K562 (cell line): ENCODE measurements at regions not wholly inside any gene's neighbourhood (a gene's known extent, or its start where the extent isn't known, plus 50 kb on each side); places are given as distances from the start of the nearest gene placed in this dataset.

Experiments
- ATAC-seq: fragments of 200-7000 bp; cut with Tn5 transposase; 3 replicates; pipeline ENCODE4 v1.9.1; 2020; ENCODE audit warnings: moderate library complexity
- BruUV-seq: library from RNA; stranded (reverse); fragments of 400-500 nt; replicated peaks from 2 replicates; lab custom pipeline; 2021; lab: Mats Ljungman, UMichigan
- CTCF ChIA-PET: fragments of 300-600 bp; formaldehyde crosslinking; extraction: SDS; loops from one replicate; lab custom pipeline; 2021; ENCODE audit warnings: low intra/inter-chr PET ratio; lab: Yijun Ruan, JAX
- POLR2A ChIA-PET: fragments of 300-600, 350-650 bp; sonication (Branson Sonifier 250); formaldehyde crosslinking; extraction: SDS; loops from one replicate; lab custom pipeline; 2021; ENCODE audit warnings: antibody characterized with exemption, inconsistent platforms; lab: Yijun Ruan, JAX
- DNase-seq, 4 experiments: peaks; one replicate each; pipeline versions ENCODE4 v3.0.0 to v3.0.0-alpha.2; 2011 to 2018; ENCODE audit warnings: low spot score in 3 of 4, mixed read lengths in 3 of 4; ENCODE audit errors: extremely low read depth in 1 of 4
- FAIRE-seq: peaks from 2 replicates; lab custom pipeline; 2011; peaks lifted over from hg19 to GRCh38; lab: Jason Lieb, UNC
- H2AFZ ChIP-seq: 2 replicates; pipeline ENCODE4 v1.6.0; 2011; ENCODE audit warnings: low read depth, low read length, control low read depth, inconsistent platforms
- H3K27ac ChIP-seq: fragments of 200-600 bp; 3 replicates; pipeline ENCODE4 v1.8.0; 2011; ENCODE audit warnings: low read depth, mild to moderate bottlenecking, control low read depth, inconsistent platforms, low read length, moderate library complexity, mixed read lengths; ENCODE audit errors: extremely low read depth
- H3K27me3 ChIP-seq, 2 experiments: fragments of 300-600 bp in 1 of 2; 2 replicates in 1 of 2; 3 replicates in 1 of 2; pipeline versions ENCODE4 v1.6.0 to v1.8.0; 2011; ENCODE audit warnings: inconsistent platforms in 2 of 2, low read length in 2 of 2, mild to moderate bottlenecking in 1 of 2, mixed read lengths in 1 of 2, moderate library complexity in 1 of 2; ENCODE audit not compliant: control insufficient read depth in 2 of 2, insufficient read depth in 2 of 2
- H3K36me3 ChIP-seq: fragments of 300-600 bp; 3 replicates; pipeline ENCODE4 v1.8.0; 2011; ENCODE audit warnings: mild to moderate bottlenecking, low read length, inconsistent platforms; ENCODE audit not compliant: control insufficient read depth, insufficient read depth
- H3K4me1 ChIP-seq, 2 experiments: fragments of 200-600 bp in 1 of 2; replicated peaks in 1 of 2; 2 replicates in 1 of 2; 3 replicates in 1 of 2; pipeline versions ENCODE4 v1.5.1 to v1.8.0; 2011; ENCODE audit warnings: inconsistent platforms in 2 of 2, low read length in 2 of 2, mild to moderate bottlenecking in 1 of 2, mixed read lengths in 1 of 2, moderate library complexity in 1 of 2; ENCODE audit not compliant: control insufficient read depth in 2 of 2, insufficient read depth in 2 of 2
- H3K4me2 ChIP-seq: 2 replicates; pipeline ENCODE4 v1.6.1; 2011; ENCODE audit warnings: low read length, control low read depth, inconsistent platforms, mixed read lengths; ENCODE audit not compliant: insufficient read depth
- H3K4me3 ChIP-seq: fragments of 200-600 bp; sonication (generic), shearing (Covaris generic); 2 replicates; pipeline ENCODE4 v1.5.1; 2016; ENCODE audit warnings: control low read depth, inconsistent platforms
- H3K79me2 ChIP-seq: fragments of 200-600 bp; 3 replicates; pipeline ENCODE4 v1.8.0; 2011; ENCODE audit warnings: low read length, inconsistent platforms; ENCODE audit not compliant: control insufficient read depth, insufficient read depth
- H3K9ac ChIP-seq, 2 experiments: 2 replicates each; pipeline versions ENCODE4 v1.6.0 to v1.6.1; 2011; ENCODE audit warnings: low read depth in 2 of 2, low read length in 2 of 2, control low read depth in 1 of 2, inconsistent platforms in 1 of 2, mild to moderate bottlenecking in 1 of 2, mixed read lengths in 1 of 2; ENCODE audit not compliant: insufficient read depth in 1 of 2
- H3K9me1 ChIP-seq: one replicate; pipeline ENCODE4 v1.6.0; 2011; ENCODE audit warnings: inconsistent platforms, mild to moderate bottlenecking, low read length, moderate library complexity; ENCODE audit not compliant: control insufficient read depth, insufficient read depth
- H3K9me3 ChIP-seq: replicated peaks from 2 replicates; pipeline ENCODE4 v1.5.1; 2011; ENCODE audit warnings: low read depth, low read length, inconsistent platforms; ENCODE audit not compliant: control insufficient read depth, insufficient read depth
- H4K20me1 ChIP-seq: replicated peaks from 2 replicates; pipeline ENCODE4 v1.6.1; 2011; ENCODE audit warnings: low read length, inconsistent platforms, mixed read lengths; ENCODE audit not compliant: control insufficient read depth, insufficient read depth
- ARID2 ChIP-seq: fragments of 450-650 bp; IDR thresholded peaks from 2 replicates; pipeline ENCODE4 v1.6.1; 2017; ENCODE audit warnings: antibody characterized with exemption, mild to moderate bottlenecking
- BACH1 ChIP-seq: fragments of 200-800 bp; sonication (Bioruptor generic); IDR thresholded peaks from 2 replicates; pipeline ENCODE4 v1.6.1; 2016; ENCODE audit warnings: missing genetic modification characterization, missing compliant biosample characterization
- BRF1 ChIP-seq: IDR thresholded peaks from 3 replicates; pipeline ENCODE4 v1.6.1; 2011; ENCODE audit warnings: borderline replicate concordance, mild to moderate bottlenecking; ENCODE audit not compliant: insufficient read length; ENCODE audit errors: extremely low read depth
- CBX1 ChIP-seq: sonication (generic); IDR thresholded peaks from 2 replicates; pipeline ENCODE4 v1.6.1; 2016; ENCODE audit warnings: antibody characterized with exemption, low read depth, mild to moderate bottlenecking
- POU5F1 ChIP-seq: fragments of 150-350 bp; IDR thresholded peaks from 2 replicates; pipeline ENCODE4 v1.6.1; 2014; ENCODE audit warnings: borderline replicate concordance, low read length, low read depth, mild to moderate bottlenecking; ENCODE audit not compliant: partially characterized antibody
- SLC30A9 ChIP-seq: fragments of 250-450 bp; sonication (Bioruptor Pico); IDR thresholded peaks from 2 replicates; pipeline ENCODE4 v1.8.0; 2022; ENCODE audit warnings: mild to moderate bottlenecking, moderate library complexity
- SMARCA4 ChIP-seq: fragments of 450-650 bp; IDR thresholded peaks from 2 replicates; pipeline ENCODE4 v1.6.1; 2016
- THAP7 ChIP-seq: fragments of 250-450 bp; sonication (Bioruptor Pico); IDR thresholded peaks from 2 replicates; pipeline ENCODE4 v1.5.0; 2021
- ZC3H11A ChIP-seq: IDR thresholded peaks from 2 replicates; pipeline ENCODE4 v1.6.1; 2012; ENCODE audit warnings: low read depth, low read length, improper control_type of control experiment
- ZC3H4 ChIP-seq: sonication (generic); formaldehyde crosslinking; IDR thresholded peaks from 2 replicates; pipeline ENCODE4 v1.9.0; 2021; ENCODE audit warnings: missing genetic modification reagents, borderline replicate concordance
- ZNF165 ChIP-seq: fragments of 250-450 bp; sonication (Bioruptor Pico); IDR thresholded peaks from 2 replicates; pipeline ENCODE4 v1.4.0; 2020; ENCODE audit warnings: borderline replicate concordance
- WGBS: fragments of 100-300 bp; shearing (Covaris generic); methylation state at CpG from one replicate; pipeline ENCODE4 v1.1.6; 2016; ENCODE audit warnings: low coverage, mixed read lengths; ENCODE audit not compliant: insufficient coverage; ENCODE audit errors: missing lambda C conversion rate; 5-methylcytosine and 5-hydroxymethylcytosine counted together
- in situ Hi-C: fragments of 300-500 bp; cut with MboI; formaldehyde crosslinking; loops from 4 replicates; pipeline ENCODE4 v1.15.0; 2018; ENCODE audit warnings: inconsistent platforms, mixed read lengths
- intact Hi-C: fragments of 100-400 bp; cut with micrococcal nuclease; formaldehyde crosslinking; loops from 2 replicates; pipeline ENCODE4 v1.14.2; 2022
- TF ChIP-seq, protein P1 (sequence below): fragments of 450-650 bp; IDR thresholded peaks from 2 replicates; pipeline ENCODE4 v1.6.1; 2017; ENCODE audit warnings: antibody characterized with exemption, mild to moderate bottlenecking

DNA sequence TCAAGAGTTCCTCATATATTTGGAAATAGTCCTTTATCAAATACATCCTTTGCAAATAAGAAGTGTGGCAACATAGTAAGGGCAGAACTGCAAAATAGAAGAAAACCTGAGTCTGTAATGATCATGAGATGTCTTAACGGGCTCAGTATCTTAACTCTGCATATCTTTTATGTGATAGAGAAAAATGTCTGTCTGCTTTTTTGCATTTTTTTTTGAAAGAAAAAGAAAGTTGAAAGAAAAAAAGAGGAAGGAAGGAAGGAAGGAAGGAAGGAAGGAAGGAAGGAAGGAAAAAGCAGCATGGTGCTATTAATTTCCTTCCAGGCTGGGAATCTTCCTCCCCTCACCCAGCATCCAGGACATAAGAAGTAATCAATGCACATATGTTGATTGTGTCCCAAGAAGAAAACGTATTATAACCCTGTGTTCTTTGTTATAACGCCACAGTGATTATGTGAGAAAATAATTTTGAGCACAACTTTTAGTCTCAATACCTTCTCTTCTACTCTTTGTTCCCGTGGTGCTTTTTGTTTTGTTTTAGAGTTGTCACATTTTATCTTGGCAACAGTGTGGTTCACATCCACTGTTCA is 58.7 kb upstream of the PCSK2 start:
- 6% methylated on average over 4 of the region's 4 CpGs for WGBS
- H3K36me3 ChIP-seq = no peaks in the 10 kb centered on the region
- no peak for DNase-seq
- CTCF ChIA-PET = no interaction called here
- H4K20me1 ChIP-seq = no peaks in the 10 kb centered on the region
- POLR2A ChIA-PET = no interaction called here
- no peak overlapping the region for H3K4me3 ChIP-seq
- no peak overlapping the region for H3K27ac ChIP-seq
- no peaks in the 10 kb centered on the region for H3K4me1 ChIP-seq
- H3K9me1 ChIP-seq = no peaks in the 10 kb centered on the region
- H3K9me3 ChIP-seq = no peaks in the 10 kb centered on the region
- in situ Hi-C loops (no loop called here), intact Hi-C loops (no loop called here)
- FAIRE-seq = no peak
- ATAC-seq = no peak
- BruUV-seq = no TSS peak
- H3K9ac ChIP-seq = no peak overlapping the region
- H2AFZ ChIP-seq = no peak overlapping the region
- TF ChIP-seq ZC3H4 (CRISPR knock-in tag) = no peak
- no peak for TF ChIP-seq BRF1
- TF ChIP-seq ZC3H11A = no peak
- no peak for TF ChIP-seq CBX1
- no peak for TF ChIP-seq POU5F1
- no peak for TF ChIP-seq ARID2
- no peak overlapping the region for H3K4me2 ChIP-seq
- H3K27me3 ChIP-seq = no peaks in the 10 kb centered on the region
- H3K79me2 ChIP-seq = no peaks in the 10 kb centered on the region

DNA sequence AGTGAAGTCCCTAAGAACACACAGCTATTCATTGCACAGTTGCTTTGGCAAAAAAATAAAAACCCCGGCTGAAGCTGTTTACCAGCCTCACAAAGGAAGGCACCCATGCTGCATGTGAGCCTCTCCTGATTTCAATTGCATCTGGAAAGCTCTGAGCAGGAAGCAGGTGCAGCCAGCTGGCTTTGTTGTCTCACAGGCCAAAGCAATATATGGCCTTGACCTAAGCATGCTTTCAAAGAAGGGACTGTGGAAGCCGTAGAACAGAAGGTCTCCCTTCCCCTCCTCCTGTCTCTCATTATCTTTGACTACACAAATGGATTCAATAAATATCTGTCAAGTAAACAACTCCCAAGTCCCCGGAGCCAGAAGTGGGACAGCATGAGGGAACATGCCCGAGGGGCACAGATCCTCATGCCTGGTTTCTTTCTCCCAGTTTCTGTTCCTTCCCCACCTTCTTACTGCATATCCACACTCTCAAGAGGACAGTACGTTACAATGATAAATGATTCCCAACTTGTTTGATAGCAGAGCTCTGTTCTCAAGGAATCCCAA is 57.2 kb upstream of the PCSK2 start:
- CTCF ChIA-PET = no interaction called here
- Histone ChIP-seq H3K9me3 (no peaks in the 10 kb centered on the region), H3K36me3 (no peaks in the 10 kb centered on the region), H2AFZ (no peak overlapping the region), H4K20me1 (no peaks in the 10 kb centered on the region), H3K4me3 (no peak overlapping the region), H3K79me2 (no peaks in the 10 kb centered on the region), H3K4me2 (no peak overlapping the region), H3K9me1 (no peaks in the 10 kb centered on the region), H3K27me3 (no peaks in the 10 kb centered on the region), H3K9ac (no peak overlapping the region), H3K4me1 (no peaks in the 10 kb centered on the region), H3K27ac (no peak overlapping the region)
- intact Hi-C loops (no loop called here), in situ Hi-C loops (no loop called here)
- TF ChIP-seq ZNF165 (no peak), SMARCA4 (no peak), SLC30A9 (CRISPR knock-in tag) (no peak), THAP7 (CRISPR knock-in tag) (no peak), BACH1 (tag) (no peak)
- TF ChIP-seq, protein P1, sequence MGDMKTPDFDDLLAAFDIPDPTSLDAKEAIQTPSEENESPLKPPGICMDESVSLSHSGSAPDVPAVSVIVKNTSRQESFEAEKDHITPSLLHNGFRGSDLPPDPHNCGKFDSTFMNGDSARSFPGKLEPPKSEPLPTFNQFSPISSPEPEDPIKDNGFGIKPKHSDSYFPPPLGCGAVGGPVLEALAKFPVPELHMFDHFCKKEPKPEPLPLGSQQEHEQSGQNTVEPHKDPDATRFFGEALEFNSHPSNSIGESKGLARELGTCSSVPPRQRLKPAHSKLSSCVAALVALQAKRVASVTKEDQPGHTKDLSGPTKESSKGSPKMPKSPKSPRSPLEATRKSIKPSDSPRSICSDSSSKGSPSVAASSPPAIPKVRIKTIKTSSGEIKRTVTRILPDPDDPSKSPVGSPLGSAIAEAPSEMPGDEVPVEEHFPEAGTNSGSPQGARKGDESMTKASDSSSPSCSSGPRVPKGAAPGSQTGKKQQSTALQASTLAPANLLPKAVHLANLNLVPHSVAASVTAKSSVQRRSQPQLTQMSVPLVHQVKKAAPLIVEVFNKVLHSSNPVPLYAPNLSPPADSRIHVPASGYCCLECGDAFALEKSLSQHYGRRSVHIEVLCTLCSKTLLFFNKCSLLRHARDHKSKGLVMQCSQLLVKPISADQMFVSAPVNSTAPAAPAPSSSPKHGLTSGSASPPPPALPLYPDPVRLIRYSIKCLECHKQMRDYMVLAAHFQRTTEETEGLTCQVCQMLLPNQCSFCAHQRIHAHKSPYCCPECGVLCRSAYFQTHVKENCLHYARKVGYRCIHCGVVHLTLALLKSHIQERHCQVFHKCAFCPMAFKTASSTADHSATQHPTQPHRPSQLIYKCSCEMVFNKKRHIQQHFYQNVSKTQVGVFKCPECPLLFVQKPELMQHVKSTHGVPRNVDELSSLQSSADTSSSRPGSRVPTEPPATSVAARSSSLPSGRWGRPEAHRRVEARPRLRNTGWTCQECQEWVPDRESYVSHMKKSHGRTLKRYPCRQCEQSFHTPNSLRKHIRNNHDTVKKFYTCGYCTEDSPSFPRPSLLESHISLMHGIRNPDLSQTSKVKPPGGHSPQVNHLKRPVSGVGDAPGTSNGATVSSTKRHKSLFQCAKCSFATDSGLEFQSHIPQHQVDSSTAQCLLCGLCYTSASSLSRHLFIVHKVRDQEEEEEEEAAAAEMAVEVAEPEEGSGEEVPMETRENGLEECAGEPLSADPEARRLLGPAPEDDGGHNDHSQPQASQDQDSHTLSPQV = no peak
- 8% methylated on average over 5 of the region's 5 CpGs for WGBS
- ATAC-seq (no peak), FAIRE-seq (no peak), DNase-seq (no peak)
- POLR2A ChIA-PET = no interaction called here
- BruUV-seq = no TSS peak
